ENCODE measurements at regions not wholly inside any gene's neighbourhood (a gene's known extent, or its start where the extent isn't known, plus 50 kb on each side); places are given as distances from the start of the nearest gene placed in this dataset.

GRCh38 chr11:112392904-112393303, 132.2 kb upstream of the PLET1 start:
- intact Hi-C loops (cut with micrococcal nuclease): no loop called here
- ChIA-PET POLR2A (no interaction called here), CTCF (no interaction called here)
- Mint-ChIP-seq H3K4me3 (no peak overlapping the region), H3K27me3 (peaks cover 11% of the 10 kb centered on the region), H3K4me1 (ENCODE audit: low read depth) (no peaks in the 10 kb centered on the region), H3K27ac (no peak overlapping the region), H3K36me3 (ENCODE audit: low read depth) (peaks cover 2% of the 10 kb centered on the region), H3K9me3 (peaks cover 2% of the 10 kb centered on the region)
- DNase-seq (no peak), ATAC-seq (no peak)
- no peak for TF ChIP-seq CTCF (IDR thresholded peaks at IDR 0.05)

- CTCF ChIA-PET: no interaction called here
- intact Hi-C loops (cut with micrococcal nuclease): no loop called here
- H3K27ac Mint-ChIP-seq: no peak overlapping the region
Observed at GRCh38 chr11:112394304-112394703, 133.6 kb upstream of the PLET1 start.

GRCh38 chr11:112396076-112396475, 135.4 kb upstream of the PLET1 start:
- Mint-ChIP-seq H3K4me1 (ENCODE audit: low read depth) (no peaks in the 10 kb centered on the region), H3K27ac (no peak overlapping the region), H3K27me3 (peaks cover 9% of the 10 kb centered on the region), H3K9me3 (no peaks in the 10 kb centered on the region), H3K4me3 (no peak overlapping the region), H3K36me3 (ENCODE audit: low read depth) (no peaks in the 10 kb centered on the region)
- no peak for TF ChIP-seq CTCF (IDR thresholded peaks at IDR 0.05)
- POLR2A ChIA-PET: interaction anchor here (1.2 kb wide), 1 partner anchor 9 kb away, joined by 3 read pairs; no protein-coding TSS in a partner anchor
- intact Hi-C loops (cut with micrococcal nuclease): no loop called here
- ATAC-seq (peak; percentile 71), DNase-seq (no peak)
- CTCF ChIA-PET: no interaction called here

More at GRCh38 chr11:112394304-112394703, 133.6 kb upstream of the PLET1 start:
- Mint-ChIP-seq H3K27me3 (peaks cover 11% of the 10 kb centered on the region), H3K36me3 (ENCODE audit: low read depth) (no peaks in the 10 kb centered on the region), H3K4me3 (no peak overlapping the region), H3K9me3 (no peaks in the 10 kb centered on the region), H3K4me1 (ENCODE audit: low read depth) (no peaks in the 10 kb centered on the region)
- POLR2A ChIA-PET: no interaction called here
- ATAC-seq (no peak), DNase-seq (no peak)
- TF ChIP-seq CTCF (IDR thresholded peaks at IDR 0.05): no peak

- ATAC-seq: no peak
- Mint-ChIP-seq H3K27me3 (no peaks in the 10 kb centered on the region), H3K4me3 (no peak overlapping the region), H3K4me1 (ENCODE audit: low read depth) (no peaks in the 10 kb centered on the region), H3K36me3 (ENCODE audit: low read depth) (no peaks in the 10 kb centered on the region), H3K27ac (no peak overlapping the region), H3K9me3 (no peaks in the 10 kb centered on the region)
- no peak for TF ChIP-seq CTCF (IDR thresholded peaks at IDR 0.05)
- POLR2A ChIA-PET: no interaction called here
- intact Hi-C loops (cut with micrococcal nuclease): no loop called here
- CTCF ChIA-PET: interaction anchor here (1.4 kb wide), 1 partner anchor 118 kb away, joined by 3 read pairs; no protein-coding TSS in a partner anchor
- no peak for DNase-seq
Observed at GRCh38 chr11:112398798-112399478, 138.3 kb upstream of the PLET1 start.

- TF ChIP-seq CTCF (IDR thresholded peaks at IDR 0.05): no peak
- Mint-ChIP-seq H3K27ac (no peak overlapping the region), H3K9me3 (no peaks in the 10 kb centered on the region), H3K4me1 (ENCODE audit: low read depth) (no peaks in the 10 kb centered on the region), H3K4me3 (no peak overlapping the region), H3K27me3 (no peaks in the 10 kb centered on the region), H3K36me3 (ENCODE audit: low read depth) (no peaks in the 10 kb centered on the region)
- ChIA-PET CTCF (no interaction called here), POLR2A (no interaction called here)
- DNase-seq: no peak
- intact Hi-C loops (cut with micrococcal nuclease): no loop called here
- no peak for ATAC-seq
Observed at GRCh38 chr11:112400476-112401014, 139.9 kb upstream of the PLET1 start.

All from activated CD8-positive, alpha-beta T cell treated with anti-CD3 and anti-CD28 coated beads for 36 hours (primary cell).